Fibroblast of lung (primary cell): ENCODE measurements at regions not wholly inside any gene's neighbourhood (a gene's known extent, or its start where the extent isn't known, plus 50 kb on each side); places are given as distances from the start of the nearest gene placed in this dataset.

Source experiments
- EZH2 ChIP-seq: IDR thresholded peaks from 2 replicates; pipeline ENCODE4 v1.5.1; 2012; ENCODE audit warnings: low read length, control low read depth, mild to moderate bottlenecking; ENCODE audit errors: missing control alignments
- TF ChIP-seq, protein P1 (sequence below), 2 donors: IDR thresholded peaks in 1 of 2; conservative IDR thresholded peaks in 1 of 2; 1 replicate in 1 of 2; 2 replicates in 1 of 2; pipeline ENCODE4 v1.5.1; 2011 to 2012; ENCODE audit warnings: low read length in 2 of 2, control low read depth in 1 of 2, inconsistent platforms in 1 of 2, low read depth in 1 of 2, mild to moderate bottlenecking in 1 of 2

DNA sequence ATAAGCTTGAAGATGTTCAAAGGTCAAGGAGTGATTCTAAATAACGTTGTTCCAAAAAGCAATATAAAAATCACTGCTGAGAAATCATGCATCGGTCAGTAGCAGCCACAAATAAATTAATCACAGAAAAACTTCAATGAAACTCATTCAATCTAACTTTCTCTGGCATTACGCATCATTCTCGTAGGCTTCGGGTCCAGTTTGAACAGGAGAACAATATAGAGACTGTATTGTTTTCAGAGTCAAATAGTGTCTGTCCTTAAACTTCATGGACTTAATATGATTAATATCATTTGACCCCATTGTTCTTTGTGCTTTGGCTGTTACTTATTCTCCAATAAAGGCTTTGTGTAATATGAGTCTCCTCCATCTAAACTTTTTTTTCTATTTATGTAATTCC lies 200.4 kb downstream of the C6orf118 start:
- TF ChIP-seq, protein P1, sequence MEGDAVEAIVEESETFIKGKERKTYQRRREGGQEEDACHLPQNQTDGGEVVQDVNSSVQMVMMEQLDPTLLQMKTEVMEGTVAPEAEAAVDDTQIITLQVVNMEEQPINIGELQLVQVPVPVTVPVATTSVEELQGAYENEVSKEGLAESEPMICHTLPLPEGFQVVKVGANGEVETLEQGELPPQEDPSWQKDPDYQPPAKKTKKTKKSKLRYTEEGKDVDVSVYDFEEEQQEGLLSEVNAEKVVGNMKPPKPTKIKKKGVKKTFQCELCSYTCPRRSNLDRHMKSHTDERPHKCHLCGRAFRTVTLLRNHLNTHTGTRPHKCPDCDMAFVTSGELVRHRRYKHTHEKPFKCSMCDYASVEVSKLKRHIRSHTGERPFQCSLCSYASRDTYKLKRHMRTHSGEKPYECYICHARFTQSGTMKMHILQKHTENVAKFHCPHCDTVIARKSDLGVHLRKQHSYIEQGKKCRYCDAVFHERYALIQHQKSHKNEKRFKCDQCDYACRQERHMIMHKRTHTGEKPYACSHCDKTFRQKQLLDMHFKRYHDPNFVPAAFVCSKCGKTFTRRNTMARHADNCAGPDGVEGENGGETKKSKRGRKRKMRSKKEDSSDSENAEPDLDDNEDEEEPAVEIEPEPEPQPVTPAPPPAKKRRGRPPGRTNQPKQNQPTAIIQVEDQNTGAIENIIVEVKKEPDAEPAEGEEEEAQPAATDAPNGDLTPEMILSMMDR (conservative IDR thresholded peaks at IDR 0.05 in 1 of 2, IDR thresholded peaks at IDR 0.05 in 1 of 2; ENCODE audit: low read depth in 1 of 2, low read length in 2 of 2) = no peak
- no peak for TF ChIP-seq EZH2
